ENCODE measurements at regions not wholly inside any gene's neighbourhood (a gene's known extent, or its start where the extent isn't known, plus 50 kb on each side); places are given as distances from the start of the nearest gene placed in this dataset.

DNA sequence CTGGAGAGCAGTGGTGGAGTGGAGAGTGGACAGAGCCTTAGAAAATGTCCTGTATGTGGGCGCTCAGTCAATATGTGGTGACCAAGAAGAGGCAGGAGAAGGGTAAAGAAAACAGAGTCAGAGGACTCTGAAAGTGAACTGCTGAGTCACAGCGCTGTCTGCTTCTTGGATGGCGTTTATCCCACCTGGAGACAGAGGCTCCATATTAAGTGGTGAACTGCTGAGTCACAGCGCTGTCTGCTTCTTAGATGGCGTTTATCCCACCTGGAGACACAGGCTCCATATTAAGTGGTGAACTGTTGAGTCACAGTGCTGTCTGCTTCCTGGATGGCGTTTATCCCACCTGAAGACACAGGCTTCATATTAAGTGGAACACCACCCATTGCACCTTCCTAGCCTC, 119.3 kb upstream of the RALGAPA2 start:
- DNase-seq (ENCODE audit: low read depth, low spot score) = no peak

GRCh38 chr20:20829681-20830080, 117.2 kb upstream of the RALGAPA2 start:
- DNase-seq (ENCODE audit: low read depth, low spot score) = no peak

GRCh38 chr20:20827992-20828597, 115.7 kb upstream of the RALGAPA2 start:
- no peak for DNase-seq (ENCODE audit: low read depth, low spot score)

- DNase-seq (ENCODE audit: low read depth, low spot score) = peak; percentile 67
These were observed 112.6 kb upstream of the RALGAPA2 start for GRCh38 chr20:20824924-20825584.

DNA sequence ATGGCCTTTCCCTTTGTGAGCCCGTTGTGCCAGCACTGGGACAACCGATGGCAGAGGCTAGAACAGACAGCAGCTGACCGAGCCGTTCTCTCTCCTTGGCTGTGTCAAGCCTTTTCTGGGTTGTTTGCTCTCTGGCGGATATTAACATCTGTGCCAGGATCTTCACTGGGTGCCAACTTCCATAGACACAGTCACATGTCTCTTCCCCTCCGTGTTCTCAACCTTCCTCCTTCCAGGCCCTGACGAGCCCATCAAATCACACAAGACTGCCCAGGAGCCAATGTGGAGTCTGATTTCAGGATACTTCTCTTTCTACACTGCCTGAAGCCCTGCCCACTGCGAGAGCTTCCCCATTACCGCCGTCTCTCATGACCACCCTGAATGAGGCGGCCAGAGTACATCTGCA, 111.0 kb upstream of the RALGAPA2 start:
- DNase-seq (ENCODE audit: low read depth, low spot score) = no peak

GRCh38 chr20:20821484-20822260, 109.2 kb upstream of the RALGAPA2 start:
- DNase-seq (ENCODE audit: low read depth, low spot score) = peak; percentile 94

DNA sequence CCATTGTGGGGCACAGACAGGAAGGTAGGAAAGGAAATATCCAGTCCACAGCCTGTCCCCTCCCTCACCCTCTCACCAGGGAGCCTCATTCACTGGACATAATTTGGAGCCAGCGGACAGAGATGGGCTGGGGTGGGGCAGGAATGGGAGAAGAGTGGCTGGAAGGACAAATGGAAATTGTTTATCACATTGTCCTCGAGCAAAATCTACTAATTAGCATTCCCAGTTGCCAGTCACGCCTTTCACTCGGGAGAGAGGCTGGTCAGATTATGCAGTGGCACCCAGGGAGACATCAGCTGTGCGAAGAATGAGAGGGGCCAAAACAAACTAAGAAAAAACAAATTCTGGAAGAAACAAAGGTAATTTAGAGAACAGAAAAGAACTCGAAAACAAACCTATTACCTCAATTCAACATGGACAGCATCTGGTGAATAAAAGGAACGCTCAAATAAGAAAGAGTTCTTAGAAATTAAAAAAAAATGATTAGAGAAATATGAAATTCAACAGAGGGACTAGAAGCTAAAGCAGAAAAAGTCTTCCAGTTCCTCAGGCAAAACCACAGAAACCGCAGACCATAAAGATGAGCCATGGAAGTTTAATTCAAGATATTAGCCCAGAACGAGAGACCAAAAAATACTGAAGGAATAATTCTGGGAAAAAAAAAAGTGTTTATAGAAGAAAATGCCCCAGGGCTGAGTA, 108.5 kb upstream of the RALGAPA2 start:
- DNase-seq (ENCODE audit: low read depth, low spot score) = peak; percentile 37

- DNase-seq (ENCODE audit: low read depth, low spot score) = peak; percentile 66
These were observed 107.7 kb upstream of the RALGAPA2 start for GRCh38 chr20:20820104-20820503.

GRCh38 chr20:20816969-20817755, 104.7 kb upstream of the RALGAPA2 start:
- no peak for DNase-seq (ENCODE audit: low read depth, low spot score)

DNA sequence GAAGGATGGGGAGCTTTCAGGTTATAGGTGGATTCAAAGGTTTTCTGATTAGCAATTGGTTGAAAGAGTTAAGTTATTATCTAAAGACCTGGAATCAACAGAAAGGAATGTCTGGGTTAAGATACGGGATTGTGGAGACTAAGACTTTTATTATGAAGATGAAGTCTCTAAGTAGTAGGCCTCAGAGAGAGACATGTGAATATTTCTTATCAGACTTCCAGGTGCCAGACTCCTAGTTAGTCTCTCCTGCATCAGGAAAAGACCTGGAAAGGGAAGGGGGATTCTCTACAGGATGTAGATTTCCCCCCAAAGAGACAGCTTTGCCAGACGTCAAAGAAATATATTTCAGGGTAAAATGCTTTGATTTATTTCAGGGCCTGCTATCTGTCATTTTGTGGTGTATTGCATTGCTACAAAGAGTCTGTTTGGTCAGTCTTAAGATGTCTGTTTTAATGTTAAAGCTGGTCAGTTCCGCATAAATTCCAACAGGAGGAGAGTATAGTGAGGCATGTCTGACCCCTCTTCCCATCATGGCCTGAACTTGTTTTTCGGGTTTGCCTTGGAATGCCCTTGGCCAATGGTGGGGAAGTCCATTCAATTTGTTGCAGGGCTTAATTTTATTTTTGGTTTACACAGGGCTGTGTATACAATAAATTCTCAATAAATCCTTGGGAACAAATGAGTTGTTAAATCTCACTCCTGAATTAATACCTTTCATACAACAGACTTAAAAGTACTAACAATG, 103.4 kb upstream of the RALGAPA2 start:
- DNase-seq (ENCODE audit: low read depth, low spot score) = peak; percentile 67

DNA sequence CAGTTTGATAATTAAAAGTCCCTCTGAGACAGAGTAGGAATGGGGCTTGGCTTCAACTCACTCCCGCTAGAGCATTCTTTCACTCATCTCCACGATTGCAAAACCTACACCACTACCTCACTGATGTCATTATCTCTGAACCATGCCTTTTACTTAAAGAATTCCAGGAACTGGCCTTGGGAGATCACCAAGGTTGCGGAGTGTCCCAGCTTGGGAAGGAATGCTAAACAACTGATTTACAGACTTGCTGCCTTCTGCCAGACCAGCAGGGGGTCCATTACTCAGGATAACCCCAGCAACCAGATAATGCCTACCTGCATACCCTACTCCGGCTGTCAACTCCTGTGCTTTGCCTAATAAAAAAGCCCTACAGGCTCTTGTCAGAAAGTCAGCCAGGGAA, 102.2 kb upstream of the RALGAPA2 start:
- peak; percentile 95 for DNase-seq (ENCODE audit: low read depth, low spot score)

DNA sequence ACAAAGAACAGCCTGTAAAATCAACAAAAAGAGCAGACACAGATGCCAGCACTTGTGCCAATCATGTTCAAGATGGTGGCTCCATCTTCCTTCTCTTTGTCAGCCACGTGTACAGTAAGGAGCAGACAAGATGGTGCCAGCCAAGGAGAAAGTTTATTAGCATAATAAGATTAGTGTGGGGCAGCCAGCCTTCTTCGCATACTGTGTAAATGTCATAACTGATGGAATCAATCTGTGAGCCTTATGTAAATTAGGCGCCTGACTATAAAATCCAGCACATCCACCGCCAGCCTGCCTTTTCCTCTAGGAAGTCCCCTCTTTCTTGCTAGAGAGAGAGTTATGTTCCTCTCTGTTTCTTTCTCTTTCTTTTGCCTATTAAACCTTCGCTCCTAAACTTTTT, 99.7 kb upstream of the RALGAPA2 start:
- DNase-seq (ENCODE audit: low read depth, low spot score) = no peak

GRCh38 chr20:20808016-20808415, 95.6 kb upstream of the RALGAPA2 start:
- DNase-seq (ENCODE audit: low read depth, low spot score) = no peak

- DNase-seq (ENCODE audit: low read depth, low spot score) = peak; percentile 42
These were observed 94.0 kb upstream of the RALGAPA2 start for GRCh38 chr20:20806121-20807095.

GRCh38 chr20:20803011-20803410, 90.6 kb upstream of the RALGAPA2 start:
- DNase-seq (ENCODE audit: low read depth, low spot score) = no peak

- no peak for DNase-seq (ENCODE audit: low read depth, low spot score)
These were observed 89.9 kb upstream of the RALGAPA2 start for GRCh38 chr20:20802328-20802727.

DNA sequence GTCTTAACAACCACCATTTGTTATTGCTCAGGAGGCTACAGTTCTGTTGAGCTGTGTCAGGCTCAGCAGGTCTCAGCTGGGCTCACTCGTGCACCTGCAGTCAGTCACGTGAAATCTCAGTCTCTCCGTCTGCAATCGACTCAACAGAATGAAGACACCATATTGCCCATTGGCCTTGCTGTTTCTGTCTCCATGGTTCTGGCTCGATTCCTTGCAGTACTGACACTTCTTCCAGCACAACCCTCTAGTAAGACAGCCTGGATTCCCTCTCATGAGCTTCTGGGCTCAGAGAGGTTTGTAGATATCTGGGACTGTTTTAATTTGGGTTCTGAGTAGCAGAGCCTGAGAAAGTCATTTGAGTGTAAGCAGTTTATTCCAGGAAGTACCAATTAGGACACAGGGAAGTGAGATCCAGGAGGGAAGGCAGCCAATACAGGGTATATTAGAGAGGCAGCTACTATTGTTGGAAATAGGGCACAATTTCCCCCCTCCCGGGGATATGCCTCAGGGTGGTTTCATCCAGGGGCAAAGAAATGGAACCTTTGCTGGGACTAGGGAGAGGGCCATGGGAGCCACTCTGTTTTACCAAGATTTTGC, 87.4 kb upstream of the RALGAPA2 start:
- DNase-seq (ENCODE audit: low read depth, low spot score) = no peak

DNA sequence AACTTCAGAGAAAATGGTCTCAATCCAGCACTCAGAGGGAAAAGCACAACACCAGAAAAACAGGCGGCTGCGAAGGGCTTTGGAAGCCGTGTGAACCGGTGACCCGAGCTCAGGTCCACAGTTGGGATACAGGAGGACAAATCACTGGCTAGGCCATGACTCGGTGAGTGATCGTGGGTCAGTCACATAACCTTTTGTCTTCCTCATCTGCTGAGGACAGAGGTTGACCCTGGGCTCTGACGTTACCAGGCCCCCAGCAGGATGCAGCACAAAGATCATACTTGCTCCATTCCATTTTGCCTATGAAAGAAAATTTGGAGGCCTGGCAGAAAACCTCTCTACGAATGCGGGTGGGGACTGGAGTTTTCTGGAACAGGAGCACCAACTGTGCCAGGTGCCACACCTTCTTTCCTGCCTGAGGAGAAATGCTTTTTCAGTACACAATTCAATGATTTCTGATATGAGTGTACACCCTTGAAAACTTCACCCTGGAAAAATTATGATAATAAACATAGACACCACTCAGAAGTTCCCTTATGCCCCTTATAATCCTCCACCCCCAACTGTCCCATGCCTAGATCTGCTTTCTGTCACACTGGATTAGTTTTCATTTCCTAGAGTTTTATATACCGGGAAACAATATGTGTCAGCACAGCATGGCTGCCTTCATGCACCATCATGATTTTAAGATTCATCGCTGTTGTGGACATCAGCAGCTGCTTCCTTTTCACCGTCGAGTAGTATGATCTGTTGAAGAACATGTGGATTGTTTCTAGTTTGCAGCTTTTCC, 85.3 kb upstream of the RALGAPA2 start:
- no peak for DNase-seq (ENCODE audit: low read depth, low spot score)

All from ELF-1 (cell line).